Endothelial cell of hepatic sinusoid (primary cell): ENCODE measurements at regions not wholly inside any gene's neighbourhood (a gene's known extent, or its start where the extent isn't known, plus 50 kb on each side); places are given as distances from the start of the nearest gene placed in this dataset.

ENCODE experiments used
- in situ Hi-C: cut with HindIII; loops from 2 replicates; pipeline ENCODE4 v1.10.0; 2017; ENCODE audit warnings: low sequenced_read_pairs

- in situ Hi-C loops = loop anchor here (5.0 kb wide), 1 partner anchor 103 kb away; no protein-coding TSS in a partner anchor
Observed at GRCh38 chr5:8314965-8315364, 446.0 kb downstream of the MTRR start.

GRCh38 chr5:8316608-8317280, 447.8 kb downstream of the MTRR start:
- in situ Hi-C loops = loop anchor here (5.0 kb wide), 1 partner anchor 104 kb away; no protein-coding TSS in a partner anchor

DNA sequence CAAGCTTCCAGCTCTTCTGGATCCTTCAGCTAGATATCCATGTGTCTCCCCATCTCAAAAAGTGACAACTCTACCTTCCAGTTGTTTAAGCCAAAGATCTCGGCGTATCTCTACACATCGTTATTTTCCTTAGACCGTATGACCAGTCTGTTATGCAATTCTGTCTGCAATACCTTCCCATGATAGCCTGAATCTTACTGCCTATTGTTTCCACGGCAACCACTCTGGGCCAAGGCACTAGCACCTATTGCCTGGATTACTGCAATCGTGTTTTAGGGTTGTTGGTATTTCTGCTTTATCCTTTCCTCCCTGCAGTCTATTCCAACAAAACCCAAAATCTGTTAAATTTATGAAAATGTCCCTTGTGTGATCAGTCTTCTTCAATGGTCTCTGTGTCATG, 448.4 kb downstream of the MTRR start:
- in situ Hi-C loops = loop anchor here (5.0 kb wide), 1 partner anchor 105 kb away; no protein-coding TSS in a partner anchor

DNA sequence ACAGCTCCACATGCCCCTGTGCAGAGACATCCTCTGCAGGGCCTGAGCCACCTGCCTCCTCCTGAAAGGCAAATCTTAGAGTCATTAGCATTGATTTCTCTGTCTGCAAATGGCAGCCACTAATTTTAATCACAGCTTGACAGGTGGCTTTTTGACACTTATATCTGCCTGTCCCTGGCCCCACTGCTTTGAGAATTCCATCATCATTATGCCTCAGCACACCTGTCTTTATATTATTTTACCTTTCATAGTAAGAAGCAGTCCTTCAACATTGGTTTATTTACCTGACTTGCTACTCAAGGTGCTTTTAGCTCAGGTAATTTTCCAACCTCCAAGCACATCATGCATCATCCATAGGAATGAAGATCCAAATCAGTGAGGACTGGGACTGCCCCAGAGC, 451.3 kb downstream of the MTRR start:
- in situ Hi-C loops = no loop called here

DNA sequence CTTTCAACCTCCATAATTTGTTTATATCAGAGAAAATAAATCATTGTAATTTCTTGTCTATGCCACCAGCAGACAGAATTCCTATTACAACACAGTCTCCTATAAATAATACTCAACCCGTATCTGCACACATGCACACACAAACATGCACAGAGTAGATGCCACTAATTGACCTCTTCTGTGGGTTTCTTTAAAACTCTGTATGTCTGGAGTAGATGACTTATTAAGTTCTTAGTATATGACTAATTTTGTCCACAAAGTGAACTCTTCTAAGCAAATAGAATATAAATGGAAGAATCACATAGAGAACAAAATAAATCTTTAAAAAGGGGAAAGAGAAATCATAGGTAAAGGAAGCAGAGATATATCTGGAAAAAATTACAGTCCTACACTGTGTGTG, 452.3 kb downstream of the MTRR start:
- in situ Hi-C loops = no loop called here

DNA sequence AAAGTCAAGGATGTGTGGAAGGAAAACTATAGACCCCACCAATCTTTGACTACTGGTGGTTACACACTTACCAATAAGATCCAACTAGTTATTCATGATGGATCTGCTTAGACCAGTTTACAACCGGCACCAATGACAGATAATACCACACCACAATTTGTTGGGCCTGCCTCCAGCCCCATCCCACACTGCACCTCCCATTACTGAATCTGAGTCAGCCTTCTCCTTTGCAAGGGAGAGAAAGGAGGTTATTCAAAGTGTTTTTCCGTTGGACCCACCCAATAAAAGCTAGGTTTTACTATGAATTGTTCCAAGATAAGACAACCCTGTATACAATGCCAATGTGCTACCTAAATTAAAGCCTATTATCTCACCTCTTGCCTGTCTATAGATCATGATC, 453.5 kb downstream of the MTRR start:
- in situ Hi-C loops = no loop called here

DNA sequence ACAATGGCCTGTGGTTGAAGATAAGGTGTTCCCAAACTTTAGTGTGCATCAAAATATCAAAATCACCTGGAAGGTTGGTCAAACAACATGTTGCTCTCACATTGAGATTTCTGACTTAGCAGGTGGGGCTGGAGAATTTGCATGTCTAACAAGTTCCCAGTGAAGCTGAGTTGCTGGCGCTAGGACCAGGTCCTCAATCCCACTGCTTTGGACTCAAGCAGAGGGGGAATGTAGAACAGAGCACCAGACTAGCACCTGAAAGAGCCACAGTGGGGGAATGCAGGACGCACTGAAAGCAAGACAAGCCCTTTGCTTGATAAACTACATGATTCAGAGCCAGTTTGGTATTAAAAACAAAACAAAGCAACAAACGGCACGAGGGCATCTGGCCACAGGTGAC, 458.1 kb downstream of the MTRR start:
- in situ Hi-C loops = no loop called here

DNA sequence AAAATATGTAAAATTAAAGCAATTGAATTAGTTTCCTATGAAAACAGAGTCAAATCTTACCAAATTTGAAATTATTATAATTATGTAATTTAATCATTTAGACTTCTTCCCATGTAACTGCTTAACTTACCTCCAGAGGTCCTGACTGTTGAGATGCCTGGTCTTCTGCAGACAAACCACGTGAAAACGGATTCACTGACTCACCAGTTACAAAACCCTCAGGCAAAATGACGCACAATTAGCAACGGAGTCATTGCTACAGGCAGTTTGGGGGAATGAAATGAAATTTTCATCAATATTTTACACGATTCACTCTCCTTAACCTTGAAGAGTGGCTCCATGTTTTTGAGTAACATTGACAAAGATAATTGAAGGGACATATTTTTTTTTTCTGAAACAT, 460.8 kb downstream of the MTRR start:
- in situ Hi-C loops = no loop called here

- in situ Hi-C loops = no loop called here
Observed at GRCh38 chr5:8332666-8333445, 463.9 kb downstream of the MTRR start.

DNA sequence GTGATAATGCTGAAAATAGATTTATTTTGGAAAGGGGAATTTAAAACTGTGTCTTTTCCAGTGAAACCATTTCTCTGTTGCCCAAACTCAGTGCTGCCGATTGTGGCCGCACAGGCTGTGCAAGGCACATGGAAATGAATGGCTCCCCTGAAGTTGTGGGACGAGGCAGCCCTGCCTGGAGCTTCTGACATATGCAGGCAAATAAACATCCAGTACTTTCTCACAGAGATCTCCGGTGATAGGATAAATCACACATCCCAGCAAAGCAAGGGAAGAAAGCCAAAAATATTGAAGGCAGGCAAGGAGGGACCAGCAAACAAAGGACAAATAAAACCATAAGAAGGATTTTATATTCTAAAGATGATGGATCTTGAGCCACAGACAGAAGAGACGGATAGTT, 464.5 kb downstream of the MTRR start:
- in situ Hi-C loops = no loop called here

- in situ Hi-C loops = no loop called here
Observed at GRCh38 chr5:8333977-8334376, 465.0 kb downstream of the MTRR start.

- in situ Hi-C loops = no loop called here
Observed at GRCh38 chr5:8340261-8340660, 471.3 kb downstream of the MTRR start.

DNA sequence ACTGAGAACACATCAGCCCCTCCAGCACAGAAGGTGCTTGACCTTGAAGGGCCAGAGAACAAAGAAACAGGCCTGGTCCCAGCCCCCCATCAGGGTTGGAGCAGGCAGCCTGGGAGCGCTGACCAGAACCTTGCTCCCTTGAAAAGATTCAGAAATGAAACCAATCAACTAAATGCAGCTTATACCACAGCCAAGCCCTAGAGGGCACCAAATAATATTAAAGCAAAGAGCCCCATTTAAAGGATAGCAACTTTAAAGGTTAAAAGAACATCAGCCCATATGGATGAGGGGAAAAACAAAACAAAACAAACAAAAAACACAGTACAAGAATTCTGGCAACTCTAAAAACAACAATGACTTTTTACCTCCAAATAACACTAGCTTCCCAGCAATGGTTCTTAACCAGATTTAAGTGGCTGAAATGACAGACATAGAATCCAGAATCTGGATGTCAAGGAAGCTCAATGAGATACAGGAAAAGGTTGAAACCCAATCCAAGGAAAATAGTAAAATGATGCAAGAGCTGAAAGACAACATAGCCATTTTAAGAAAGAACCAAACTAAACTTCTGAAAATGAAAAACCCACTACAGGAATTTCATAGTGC, 471.9 kb downstream of the MTRR start:
- in situ Hi-C loops = no loop called here

DNA sequence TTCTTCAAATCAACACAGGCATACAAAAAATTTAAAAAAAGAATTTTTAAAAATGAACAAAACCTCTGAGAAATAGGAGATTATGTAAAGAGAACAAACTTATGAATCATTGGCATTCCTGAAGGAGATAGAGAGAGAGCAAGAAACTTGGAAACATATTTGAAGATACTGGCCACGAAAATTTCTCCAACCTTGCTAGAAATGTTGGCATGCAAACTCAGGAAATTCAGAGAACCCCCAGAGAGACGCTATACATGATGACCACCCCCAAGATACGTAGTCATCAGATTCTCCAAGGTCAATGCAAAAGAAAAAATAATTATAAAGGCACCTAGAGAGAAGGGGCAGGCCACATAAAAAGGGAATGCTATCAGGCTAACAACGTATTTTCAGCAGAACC, 472.5 kb downstream of the MTRR start:
- in situ Hi-C loops = no loop called here

DNA sequence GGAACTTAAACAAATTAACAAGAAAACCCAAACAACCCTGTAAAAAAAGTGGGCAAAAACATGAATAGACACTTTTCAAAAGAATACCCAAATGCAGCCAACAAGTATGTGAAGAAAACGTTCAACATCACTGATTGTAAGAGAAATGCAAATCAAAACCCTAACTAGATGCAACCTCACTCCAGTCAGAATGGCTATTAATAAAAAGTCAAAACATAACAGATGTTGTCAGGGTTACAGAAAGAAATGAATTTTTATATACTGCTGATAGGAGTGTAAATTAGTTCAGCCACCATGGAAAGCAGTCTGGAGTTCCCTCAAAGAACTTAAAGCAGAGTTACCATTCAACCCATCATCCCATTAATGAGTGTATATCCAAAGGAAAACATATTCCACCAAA, 479.0 kb downstream of the MTRR start:
- in situ Hi-C loops = no loop called here

GRCh38 chr5:8349855-8350254, 480.9 kb downstream of the MTRR start:
- in situ Hi-C loops = no loop called here

- in situ Hi-C loops = no loop called here
Observed at GRCh38 chr5:8350644-8351339, 481.8 kb downstream of the MTRR start.

GRCh38 chr5:8355981-8356380, 487.0 kb downstream of the MTRR start:
- in situ Hi-C loops = no loop called here

DNA sequence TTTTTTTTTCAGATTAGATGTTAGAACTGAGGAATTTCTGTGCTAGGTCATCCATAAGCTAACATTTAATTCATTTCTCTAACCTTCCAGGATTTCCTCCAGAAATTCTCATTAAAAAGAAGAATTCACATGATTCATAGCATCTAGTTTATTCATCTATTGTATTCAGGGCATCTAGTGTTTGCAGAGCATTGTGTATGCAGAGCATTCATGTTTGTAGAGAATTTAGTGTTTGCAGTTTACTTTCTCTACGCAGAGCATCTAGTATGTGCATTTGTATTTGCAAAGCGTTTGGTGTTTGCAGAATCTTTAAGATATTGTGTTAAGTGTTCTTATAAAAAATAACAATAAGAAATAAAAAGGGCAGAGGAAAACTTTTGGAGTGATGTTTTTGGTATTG, 491.1 kb downstream of the MTRR start:
- in situ Hi-C loops = no loop called here

GRCh38 chr5:8362495-8362894, 493.5 kb downstream of the MTRR start:
- in situ Hi-C loops = no loop called here

GRCh38 chr5:8363138-8363537, 494.2 kb downstream of the MTRR start:
- in situ Hi-C loops = no loop called here
